Suppressor macrophage treated with lipopolysaccharide for 4 hours (primary cell): ENCODE measurements at regions not wholly inside any gene's neighbourhood (a gene's known extent, or its start where the extent isn't known, plus 50 kb on each side); places are given as distances from the start of the nearest gene placed in this dataset.
A peak's percentile ranks its signal among the peaks of the same experiment; 100 is the strongest.

ENCODE experiments used
- DNase-seq: peaks from one replicate; pipeline ENCODE4 v3.0.0-alpha.2; 2020

DNA sequence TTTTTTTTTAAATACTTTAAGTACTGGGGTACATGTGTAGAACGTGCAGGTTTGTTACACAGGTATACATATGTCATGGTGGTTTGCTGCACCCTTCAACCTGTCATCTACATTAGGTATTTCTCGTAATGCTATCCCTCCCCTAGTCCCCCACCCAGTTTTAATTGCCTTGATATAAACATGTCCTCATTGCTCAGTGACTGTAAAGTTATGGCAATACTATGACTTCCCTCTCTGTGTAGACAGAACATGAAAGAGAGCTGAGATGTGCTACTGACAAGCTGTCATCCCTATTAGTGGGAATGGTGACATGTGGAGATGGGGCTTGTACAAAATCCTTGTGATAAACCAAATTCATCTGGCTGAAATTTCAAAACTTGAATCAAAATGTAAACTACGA is 449.7 kb upstream of the TRIB2 start:
- no peak for DNase-seq

DNA sequence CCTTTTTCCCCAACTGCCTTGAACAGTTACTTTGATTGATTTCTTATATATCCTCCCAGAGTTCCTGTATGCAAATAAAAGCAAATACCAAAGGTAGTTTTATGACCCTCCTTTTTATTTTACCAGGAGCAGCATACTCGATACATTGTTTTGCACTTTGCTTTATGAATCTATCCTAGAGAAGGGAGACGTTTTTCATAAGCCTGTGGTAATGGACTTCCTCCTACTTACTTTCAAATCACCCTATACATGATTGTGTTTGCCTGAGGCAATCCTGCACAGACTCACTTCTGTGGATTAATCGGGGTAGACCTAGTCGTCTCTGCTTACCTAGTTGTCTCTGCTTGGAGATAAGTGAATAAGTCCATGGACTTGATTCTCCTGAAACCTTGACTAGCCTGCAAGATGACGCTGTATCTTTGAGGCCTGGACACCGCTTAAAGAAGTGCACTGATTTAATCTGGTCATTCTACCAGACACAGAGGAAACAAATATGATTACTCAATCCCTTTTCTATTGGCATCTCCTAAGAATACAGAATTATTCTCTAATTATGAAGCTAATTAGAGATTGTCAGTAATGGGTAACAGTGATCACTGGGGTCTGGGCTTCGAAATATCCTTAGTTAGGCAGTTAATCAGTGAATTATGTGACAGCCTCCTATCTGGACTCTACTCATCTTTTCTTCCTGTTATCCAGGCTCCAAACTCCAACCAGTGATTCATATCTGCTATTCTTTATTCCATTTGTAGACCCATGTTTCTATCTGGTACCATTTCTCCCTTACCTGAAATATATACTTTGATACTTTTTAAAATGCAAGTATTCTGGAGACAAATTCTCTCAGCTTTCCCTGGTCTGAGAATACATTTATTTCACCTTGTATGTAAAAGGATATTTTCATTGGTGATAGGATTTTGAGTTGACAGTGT is 447.4 kb upstream of the TRIB2 start:
- DNase-seq = peak; percentile 4

DNA sequence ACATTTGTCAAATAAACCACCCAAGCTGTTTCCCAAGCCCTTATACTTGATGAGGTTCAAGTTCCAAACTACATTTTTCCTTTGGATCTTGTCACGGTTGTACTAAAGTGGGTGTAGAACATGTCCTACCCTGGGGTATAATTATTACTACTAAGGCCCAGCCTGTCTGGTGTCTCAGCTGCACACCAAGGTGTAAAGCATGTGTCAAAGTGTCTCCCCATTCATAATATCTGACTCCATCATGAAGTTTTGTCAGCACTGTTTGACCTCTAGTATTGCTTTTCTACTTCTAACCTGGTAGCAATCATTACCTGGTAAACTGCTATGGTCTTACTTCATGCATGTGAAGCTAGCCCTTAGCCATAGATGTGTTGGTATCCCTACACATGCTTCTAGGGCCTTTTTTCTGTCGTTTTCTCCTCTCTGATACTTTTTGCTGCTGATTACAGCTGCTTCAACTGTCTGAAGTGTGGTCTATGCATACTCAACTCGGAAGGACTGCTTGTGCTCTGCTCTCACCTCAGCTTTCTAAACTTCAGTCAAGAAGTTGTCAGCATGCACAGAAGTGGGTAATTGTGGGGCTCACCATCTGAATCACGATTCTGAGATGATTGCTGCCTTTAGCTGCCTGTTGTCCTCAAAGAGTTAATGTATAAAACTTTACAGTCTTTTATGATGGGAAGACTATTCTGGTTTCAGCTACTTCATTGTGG is 445.7 kb upstream of the TRIB2 start:
- no peak for DNase-seq

DNA sequence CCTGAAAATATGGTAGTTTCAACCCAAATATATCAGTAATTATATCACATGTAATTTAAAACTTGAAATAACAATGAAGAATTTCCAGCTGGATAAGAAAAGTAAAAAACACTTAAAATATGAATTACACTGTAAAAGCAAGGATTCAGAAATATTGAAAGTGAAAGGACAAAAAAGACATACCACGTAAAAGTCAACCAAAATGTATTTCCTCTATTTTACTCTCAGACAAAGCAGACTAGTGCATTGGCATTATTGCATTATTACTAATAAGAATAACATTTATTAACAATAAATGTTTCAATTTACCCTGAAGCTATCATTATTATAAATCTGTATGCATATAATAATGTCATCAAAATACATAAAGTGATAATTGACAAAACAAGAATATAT is 445.1 kb upstream of the TRIB2 start:
- DNase-seq = peak; percentile 58

DNA sequence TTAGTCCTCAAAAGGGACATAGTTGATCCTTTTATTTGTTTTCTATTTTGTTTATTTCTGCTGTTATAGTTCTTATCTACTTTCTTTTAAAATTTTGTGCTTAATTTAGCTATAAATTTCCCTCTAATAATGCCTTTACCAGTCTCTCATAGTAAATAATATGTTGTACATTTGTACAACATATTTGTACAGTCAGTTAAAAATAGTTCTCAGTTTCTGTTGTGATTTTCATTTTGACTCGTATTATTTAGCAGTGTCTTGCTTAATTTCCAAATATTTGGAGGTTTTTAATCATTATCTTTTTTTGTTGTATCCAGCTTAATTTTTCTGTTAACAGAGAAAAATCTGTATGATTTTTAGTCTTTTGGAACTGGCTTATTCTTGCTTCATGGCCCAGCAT is 443.6 kb upstream of the TRIB2 start:
- no peak for DNase-seq

DNA sequence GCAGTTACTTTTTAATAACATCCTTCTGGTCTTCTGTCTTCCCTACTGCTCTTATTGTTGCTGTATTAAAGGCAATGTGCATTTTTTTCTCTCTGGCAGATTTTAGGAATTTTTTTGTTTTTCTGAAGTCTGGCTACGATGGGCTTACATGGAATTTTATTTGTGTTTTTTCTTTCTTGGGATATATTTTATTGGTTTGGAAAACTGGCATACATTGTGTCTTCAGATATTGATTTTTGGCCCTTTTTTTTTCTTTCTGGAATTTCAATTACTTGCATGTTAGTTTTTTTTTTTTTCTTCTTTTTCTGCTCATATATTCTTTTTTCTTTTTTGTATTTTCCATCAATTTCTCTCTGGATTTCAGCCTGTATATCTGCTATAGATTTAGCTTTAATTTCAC is 442.1 kb upstream of the TRIB2 start:
- no peak for DNase-seq

DNA sequence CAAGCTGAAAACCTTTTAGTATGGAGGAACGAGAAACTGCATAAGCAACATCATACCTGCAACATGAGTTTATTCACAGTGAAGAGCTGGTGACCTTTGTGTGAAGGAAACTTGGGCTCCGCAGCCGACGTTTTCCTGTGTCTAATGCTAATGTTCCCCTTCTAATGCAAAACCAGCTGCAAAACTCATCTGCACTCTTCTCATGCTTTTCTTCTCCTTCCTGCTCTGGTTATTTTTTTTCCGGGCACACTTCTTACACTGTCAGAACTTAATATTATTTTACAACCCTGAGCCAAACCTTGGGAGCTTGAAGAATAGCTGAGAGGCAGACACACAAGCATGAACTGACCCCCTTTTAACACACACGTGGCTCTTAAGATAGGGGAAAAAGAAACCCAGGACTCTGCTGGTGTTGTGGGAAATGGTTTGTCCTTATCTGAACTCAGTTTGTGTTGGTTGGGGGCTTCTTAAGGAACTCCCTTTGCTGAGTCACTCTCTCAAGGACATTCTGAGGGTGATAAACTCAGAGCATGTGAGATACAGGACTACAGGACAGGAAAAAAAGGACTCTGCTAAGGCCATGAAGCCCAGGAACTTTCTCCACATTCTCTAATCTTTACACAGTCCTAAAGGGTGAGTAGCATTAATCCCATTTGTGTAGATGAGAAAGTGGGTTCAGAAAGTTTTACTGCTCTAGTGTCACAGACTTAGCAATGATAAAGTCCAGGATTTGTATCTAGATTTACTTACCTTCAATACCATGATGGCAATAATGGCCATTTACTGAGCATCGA is 439.3 kb upstream of the TRIB2 start:
- DNase-seq = no peak

DNA sequence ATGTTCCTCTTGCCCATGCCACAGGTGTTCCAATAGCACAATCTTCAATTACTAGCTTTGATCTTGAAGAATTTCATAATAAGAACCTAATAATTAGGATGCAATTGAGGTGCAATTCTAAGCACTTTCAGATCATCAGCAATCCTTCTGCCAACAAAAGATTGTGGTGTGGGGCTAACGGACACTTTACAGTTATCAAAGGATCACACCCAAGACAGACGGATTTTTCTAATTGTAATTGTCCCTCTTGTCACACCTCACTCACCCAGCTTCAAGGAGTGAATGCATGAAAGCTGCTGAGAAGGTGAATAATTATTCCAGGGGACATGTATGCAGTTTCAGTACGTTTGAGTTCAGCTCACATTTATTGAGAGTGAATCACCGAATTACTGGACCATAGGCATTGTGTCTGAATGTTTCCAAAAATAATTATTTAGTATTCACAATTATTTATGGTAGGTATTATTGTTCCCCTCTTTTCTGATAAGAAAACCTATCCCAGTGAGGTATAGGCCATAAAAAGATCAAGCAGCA is 438.5 kb upstream of the TRIB2 start:
- no peak for DNase-seq

DNA sequence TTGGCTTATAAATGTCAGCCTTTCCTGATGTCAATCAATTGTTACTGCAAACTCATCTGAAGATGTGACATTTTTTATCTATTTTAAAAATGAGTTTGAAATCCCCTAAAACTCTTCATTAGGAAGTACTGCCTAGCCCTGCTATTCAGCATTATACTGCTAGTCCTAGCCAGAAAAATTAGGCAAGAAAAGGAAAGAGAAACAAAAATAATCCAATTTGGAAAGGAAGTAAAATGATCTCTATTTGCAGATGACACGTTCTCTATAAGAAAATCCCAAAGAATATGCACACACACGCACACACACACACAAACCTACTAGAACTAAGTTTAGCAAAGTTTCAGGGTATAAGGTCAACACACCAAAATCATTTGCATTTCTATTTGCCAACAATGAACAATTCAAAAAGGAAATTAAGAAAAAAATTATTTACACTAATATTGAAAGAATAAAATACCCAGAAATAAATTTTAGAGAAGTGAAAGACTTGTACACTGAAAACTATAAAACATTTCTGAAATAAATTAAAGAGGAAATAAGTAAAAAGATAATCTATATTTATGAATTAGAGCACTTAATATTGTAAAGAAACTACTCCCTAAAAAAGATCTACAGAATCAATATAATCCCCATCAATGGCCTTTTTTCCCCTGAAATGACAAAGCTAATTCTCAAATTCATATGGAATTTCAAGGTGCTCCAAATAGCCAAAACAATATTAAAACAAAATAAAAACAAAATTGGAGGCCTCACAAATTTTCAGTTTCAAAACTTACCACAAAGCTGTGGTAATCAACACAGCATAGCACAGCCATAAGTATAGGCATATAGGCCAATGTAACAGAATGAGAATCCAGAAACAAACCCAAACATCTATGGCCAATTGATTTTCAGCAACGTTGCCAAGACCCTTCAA is 433.7 kb upstream of the TRIB2 start:
- DNase-seq = no peak

DNA sequence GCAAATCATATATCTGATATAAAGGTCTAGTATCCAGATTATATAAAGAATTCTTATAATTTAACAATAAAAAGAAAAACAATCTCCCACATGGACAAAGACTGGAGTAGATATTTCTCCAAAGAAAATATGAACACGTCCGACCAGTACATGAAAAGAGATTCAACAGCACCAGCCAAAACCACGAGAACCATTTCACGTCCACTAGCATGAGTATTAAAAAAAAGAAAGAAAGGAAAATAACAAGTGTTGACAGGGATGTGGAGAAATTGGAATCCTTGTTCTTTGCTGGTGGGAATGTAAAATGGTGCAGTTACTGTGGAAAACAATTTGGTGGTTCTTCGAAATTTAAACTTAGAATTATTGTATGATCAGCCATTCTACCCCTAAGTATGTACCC is 432.7 kb upstream of the TRIB2 start:
- DNase-seq = no peak

DNA sequence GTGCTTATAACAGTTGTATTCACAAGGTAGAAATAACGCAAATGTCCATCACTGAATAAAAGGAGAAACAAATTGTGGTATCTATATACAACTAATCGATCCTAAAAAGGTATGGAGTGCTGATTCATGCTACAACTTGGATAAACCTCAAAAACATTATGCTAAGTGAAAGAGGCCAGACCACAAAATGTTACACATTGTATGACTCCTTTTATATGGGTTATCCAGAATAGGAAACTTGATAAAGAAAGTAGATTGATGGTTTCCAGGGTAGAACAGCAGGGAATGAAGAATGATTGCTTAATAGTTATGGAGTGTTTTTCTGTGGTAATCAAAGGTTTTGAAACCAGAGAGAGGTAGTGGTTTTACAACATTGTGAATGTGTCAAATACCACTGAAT is 432.2 kb upstream of the TRIB2 start:
- DNase-seq = peak; percentile 45

DNA sequence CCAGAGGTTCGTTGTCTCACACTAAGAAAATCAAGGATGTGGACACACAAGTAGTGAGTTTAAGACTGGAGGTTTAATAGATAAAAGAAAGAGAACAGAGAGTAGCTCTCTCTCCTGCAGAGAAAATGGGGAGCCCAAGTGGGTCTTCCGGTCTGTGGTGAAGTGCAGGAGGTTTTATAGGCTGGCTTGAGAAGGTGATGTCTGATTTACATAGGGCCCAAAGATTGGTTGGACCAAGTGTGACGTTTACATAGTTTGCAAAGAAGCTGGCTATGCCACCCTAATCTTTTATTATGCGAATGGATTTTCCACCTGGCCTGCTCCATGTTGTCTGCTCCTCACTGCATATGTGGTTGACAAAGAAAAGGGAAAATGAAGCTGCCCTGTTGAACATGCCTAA is 430.4 kb upstream of the TRIB2 start:
- DNase-seq = no peak

DNA sequence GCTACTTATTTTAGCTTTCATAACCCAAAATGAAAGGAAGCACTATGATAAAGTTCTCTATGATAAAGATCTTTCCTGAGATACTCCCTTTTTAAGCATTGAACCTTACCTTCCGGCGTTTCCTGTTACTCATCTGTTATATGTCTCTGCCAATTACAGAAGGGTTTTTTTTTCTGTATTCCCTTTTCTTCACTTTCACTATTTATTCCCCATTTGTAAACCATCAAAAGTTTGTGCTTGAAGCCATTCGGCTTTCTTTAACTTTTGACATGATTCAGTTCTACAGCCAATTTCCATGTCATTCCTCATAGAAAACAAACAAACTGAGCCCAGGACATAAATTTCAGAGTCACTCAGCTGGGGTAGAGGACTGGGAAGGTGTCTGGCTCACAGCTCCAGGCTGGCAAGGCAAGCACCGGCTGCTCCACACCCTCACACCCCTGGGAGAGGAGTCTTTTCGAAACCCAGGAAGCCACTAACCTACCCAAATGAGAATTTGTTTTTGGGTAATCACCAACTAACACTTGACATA is 429.4 kb upstream of the TRIB2 start:
- DNase-seq = no peak

DNA sequence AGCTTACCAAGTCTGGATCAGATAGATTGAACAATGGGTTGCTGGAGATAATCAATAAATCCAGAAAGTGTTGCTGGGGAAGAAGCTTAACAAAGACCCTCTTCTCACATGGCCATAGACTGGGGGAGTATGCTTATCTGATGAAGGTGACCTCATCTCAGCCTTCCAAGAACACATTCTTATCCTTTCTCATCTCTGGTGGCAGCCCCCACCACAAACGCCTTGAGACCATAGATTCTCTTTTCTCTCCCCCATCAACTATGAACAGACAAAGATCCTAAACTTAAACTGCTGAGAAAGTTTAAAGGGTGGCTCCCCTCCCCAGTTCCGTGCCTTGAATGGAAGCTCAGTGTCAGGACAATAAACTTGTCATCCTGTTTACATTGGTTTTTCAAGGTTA is 428.7 kb upstream of the TRIB2 start:
- DNase-seq = no peak

DNA sequence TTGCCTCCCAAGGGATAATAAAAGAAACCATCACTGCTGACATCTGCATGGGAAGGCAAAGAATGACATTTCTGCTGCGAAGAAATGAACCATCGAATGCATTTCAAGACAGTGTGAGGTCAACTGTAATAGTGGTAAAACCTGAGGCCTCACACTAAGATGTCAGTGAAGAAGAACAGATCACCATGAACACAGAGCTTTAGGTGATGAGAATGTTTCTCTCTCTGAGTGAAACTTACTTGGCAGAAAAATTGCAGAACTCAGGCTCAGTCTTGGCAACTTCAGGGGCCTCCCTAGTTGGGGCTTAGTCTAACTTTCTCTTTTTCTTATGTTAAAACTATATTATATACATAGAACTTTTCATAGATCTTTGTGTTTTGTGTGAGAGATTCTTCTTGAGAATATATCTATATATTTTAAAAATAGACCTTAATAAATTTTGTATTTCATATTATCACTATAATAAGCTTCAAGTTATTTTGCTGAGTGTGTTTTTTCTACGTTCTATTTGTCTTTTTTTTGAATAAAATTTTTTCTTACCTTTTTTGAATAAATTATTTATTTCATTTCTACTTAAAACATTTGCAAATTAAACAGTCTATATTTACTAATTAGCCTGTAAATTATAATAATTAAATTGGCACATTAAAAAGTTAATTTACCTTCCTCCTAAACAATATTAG is 427.5 kb upstream of the TRIB2 start:
- DNase-seq = no peak

DNA sequence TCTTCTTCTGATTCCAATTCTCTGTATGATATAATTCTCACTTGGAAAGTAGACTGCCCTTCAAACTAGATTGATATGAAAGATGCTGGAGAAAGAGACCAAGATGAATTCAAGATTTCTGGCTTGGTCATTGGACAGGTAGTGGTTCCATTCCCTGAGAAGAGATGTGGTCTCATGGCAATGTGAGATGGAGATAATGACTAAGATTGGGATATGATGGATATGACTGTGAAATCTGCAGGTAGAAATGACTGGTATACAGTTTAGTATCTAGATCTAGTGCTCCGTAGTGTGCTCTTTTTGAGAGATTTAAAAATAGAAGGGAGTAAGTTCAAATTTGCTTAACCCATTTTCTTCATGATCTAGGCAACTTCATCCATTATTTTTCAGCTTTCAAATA is 425.4 kb upstream of the TRIB2 start:
- no peak for DNase-seq

DNA sequence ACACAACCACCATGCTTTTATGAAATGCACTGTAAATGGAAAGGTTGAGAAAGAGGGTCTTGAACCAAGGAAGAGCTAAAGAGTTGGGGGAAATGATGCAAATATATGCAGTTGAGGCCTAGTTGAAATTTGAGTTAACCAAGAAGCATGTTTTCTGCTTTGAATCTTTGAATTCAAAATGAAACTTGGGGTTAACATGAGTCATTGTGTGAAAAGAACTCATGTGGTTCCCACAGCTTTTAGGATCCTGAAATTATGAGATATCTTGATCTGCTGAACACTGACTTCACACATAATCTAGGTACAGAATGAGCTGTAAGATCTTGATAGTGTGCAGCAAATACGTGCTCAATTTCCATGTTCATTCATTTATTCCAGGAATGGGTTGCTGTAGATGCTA is 422.9 kb upstream of the TRIB2 start:
- peak; percentile 12 for DNase-seq

DNA sequence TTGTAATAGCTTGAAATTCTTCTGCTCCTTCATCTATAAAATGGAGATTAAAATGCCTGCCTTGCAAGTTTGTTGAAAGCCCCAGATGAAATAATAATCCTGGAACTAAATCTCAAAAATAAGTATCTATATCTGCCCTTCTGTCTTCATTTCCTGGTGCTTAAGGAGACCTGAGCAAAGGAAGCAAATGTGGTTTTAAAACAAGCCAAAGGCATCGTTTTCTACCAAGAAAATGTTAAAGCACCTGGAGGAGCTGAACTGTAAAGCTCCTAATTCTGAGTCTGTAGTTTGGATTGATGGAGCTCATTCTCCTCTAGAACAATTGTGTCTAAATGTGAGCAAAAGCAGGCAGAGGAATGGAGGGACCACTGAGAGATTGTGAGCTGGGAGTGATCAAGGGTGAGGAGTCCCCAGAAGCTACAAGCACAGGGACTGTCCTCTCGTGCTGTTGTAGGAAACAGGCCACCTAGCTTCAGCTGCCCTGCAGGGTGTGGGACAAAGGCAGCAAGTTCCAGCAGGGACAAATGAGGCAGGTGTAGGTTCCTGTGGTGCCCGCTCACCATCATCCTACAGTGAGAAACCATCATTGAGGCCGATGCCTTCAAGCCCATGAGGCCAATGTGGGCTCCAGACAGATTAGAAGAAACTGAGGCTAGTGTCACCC is 420.7 kb upstream of the TRIB2 start:
- no peak for DNase-seq

DNA sequence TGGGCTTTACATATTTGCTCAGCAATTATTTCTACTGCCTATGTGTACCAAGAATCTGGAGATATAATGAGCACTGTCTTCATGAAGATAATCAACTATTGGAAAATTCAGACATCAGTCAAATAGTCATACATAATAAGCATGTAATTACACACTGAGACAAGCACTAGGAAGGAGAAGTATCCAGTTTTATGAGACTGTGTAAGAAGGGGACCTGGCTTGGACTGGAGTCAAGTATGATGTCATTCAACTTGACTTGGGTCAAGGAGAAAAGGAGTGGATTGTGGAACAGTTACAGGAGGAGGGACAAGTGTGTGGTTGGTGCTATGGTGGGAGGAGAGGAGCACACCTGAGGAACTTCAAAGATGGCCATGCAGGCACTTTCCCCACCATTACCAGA is 419.8 kb upstream of the TRIB2 start:
- DNase-seq = no peak

DNA sequence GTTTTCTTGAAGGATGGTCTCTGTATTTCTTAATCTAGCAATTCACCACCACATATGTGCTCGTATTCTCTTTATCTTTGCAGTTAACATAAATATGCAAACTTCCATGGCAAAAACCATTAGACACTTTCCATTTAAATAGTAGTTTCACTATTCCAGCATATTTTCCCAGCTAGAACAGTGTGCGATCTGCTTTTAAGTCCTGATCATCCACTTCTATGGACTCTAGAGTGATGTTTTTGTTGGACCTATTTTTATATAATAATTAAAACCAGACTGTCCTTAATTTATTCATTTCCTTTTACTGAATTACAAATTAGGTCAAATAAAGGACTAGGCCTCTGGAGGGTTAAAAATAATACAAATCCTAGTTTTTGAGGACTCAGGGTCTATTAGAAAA is 418.4 kb upstream of the TRIB2 start:
- no peak for DNase-seq

DNA sequence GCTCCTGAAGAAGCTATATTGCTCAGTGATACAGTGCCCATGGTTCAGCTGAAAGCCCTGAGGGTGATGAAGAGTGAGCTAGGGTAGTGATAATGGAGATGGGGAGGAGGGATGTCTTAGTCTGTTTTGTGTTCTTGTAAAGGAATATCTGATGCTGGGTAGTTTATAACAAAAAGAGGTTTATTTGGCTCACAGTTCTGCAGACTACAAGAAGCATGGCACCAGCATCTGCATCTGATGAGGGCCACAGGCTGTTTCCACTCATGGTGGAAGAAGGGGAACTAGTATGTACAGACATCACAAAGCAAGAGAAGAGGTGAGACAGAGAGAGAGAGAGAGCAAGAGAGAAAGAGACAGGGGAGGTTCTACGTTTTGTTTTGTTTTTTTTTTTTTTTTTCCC is 417.3 kb upstream of the TRIB2 start:
- DNase-seq = no peak
